HG03139 (cell line): ENCODE measurements at regions not wholly inside any gene's neighbourhood (a gene's known extent, or its start where the extent isn't known, plus 50 kb on each side); places are given as distances from the start of the nearest gene placed in this dataset.

ENCODE experiments used
- ATAC-seq: cut with Tn5 transposase; IDR thresholded peaks from one replicate; pipeline ENCODE4 v1.9.1; 2021; ENCODE audit not compliant: unreplicated experiment

- ATAC-seq = no peak
Observed at GRCh38 chr3:66672830-66673229, 172.0 kb upstream of the LRIG1 start.

- ATAC-seq = no peak
Observed at GRCh38 chr3:66673293-66673692, 172.5 kb upstream of the LRIG1 start.

- ATAC-seq = no peak
Observed at GRCh38 chr3:66675366-66675765, 174.5 kb upstream of the LRIG1 start.

GRCh38 chr3:66692042-66692765 is 191.4 kb upstream of the LRIG1 start:
- ATAC-seq = no peak

- no peak for ATAC-seq
Observed at GRCh38 chr3:66692766-66693150, 191.9 kb upstream of the LRIG1 start.

GRCh38 chr3:66693461-66694031 is 192.7 kb upstream of the LRIG1 start:
- no peak for ATAC-seq

GRCh38 chr3:66702126-66702525 is 201.3 kb upstream of the LRIG1 start:
- ATAC-seq = no peak

- ATAC-seq = no peak
Observed at GRCh38 chr3:66703501-66703900, 202.7 kb upstream of the LRIG1 start.

GRCh38 chr3:66705076-66705475 is 204.3 kb upstream of the LRIG1 start:
- no peak for ATAC-seq

- ATAC-seq = no peak
Observed at GRCh38 chr3:66706890-66707289, 206.1 kb upstream of the LRIG1 start.

- ATAC-seq = no peak
Observed at GRCh38 chr3:66709532-66709931, 208.7 kb upstream of the LRIG1 start.

- ATAC-seq = no peak
Observed at GRCh38 chr3:66712210-66712609, 211.4 kb upstream of the LRIG1 start.

GRCh38 chr3:66713921-66714320 is 213.1 kb upstream of the LRIG1 start:
- no peak for ATAC-seq

GRCh38 chr3:66715806-66716205 is 215.0 kb upstream of the LRIG1 start:
- no peak for ATAC-seq

- ATAC-seq = no peak
Observed at GRCh38 chr3:66717806-66718205, 217.0 kb upstream of the LRIG1 start.

- ATAC-seq = no peak
Observed at GRCh38 chr3:66719796-66720356, 219.1 kb upstream of the LRIG1 start.

GRCh38 chr3:66720508-66720907 is 219.7 kb upstream of the LRIG1 start:
- ATAC-seq = no peak

- ATAC-seq = no peak
Observed at GRCh38 chr3:66722675-66723074, 221.9 kb upstream of the LRIG1 start.

- ATAC-seq = no peak
Observed at GRCh38 chr3:66723231-66723630, 222.4 kb upstream of the LRIG1 start.

GRCh38 chr3:66729687-66730393 is 229.0 kb upstream of the LRIG1 start:
- ATAC-seq = no peak

- ATAC-seq = no peak
Observed at GRCh38 chr3:66738625-66739365, 238.0 kb upstream of the LRIG1 start.
